HG02973 (cell line): ENCODE measurements at regions not wholly inside any gene's neighbourhood (a gene's known extent, or its start where the extent isn't known, plus 50 kb on each side); places are given as distances from the start of the nearest gene placed in this dataset.
"Not testable (repeated sequence)": the region's sequence is repeated elsewhere in the genome, so short reads cannot be mapped to it uniquely, and the experiment has no call there.

ENCODE experiments used
- ATAC-seq: cut with Tn5 transposase; IDR thresholded peaks from one replicate; pipeline ENCODE4 v1.9.1; 2021; ENCODE audit warnings: moderate library complexity; ENCODE audit not compliant: unreplicated experiment

DNA sequence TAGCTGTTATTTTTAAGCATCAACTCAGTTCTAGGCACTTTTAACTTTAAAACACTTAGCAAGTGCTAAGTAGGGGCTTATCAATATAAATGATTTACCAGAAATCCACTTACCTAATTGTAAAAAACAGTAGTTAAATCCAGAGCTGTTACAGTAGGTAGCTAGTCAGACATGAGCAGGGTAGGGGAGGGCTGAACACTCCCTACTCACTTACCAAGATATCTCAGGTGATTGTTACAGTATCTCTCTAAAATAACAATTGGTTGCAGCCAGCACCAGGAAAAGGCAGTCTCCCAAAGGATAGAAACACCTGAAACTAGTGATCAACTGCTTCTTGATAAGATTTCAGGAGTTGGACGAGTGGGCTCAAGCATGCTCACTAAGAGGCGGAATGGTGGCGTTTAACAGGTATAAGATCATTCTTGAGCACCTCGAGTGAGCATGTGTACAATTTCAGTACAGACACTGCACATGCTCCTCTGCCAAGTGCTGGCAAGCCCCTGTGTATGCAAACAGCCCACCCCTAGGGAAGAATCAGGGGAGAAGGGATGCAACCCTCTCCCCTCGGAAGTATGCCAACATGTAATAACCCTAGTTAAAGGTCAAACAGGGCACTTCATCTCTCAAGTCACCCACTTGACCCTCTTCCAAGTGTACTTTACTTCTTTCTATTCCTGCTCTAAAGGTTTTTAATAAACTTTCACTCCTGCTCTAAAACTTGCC is 1113.6 kb upstream of the SEL1L start:
- no peak for ATAC-seq

GRCh38 chr14:82655770-82656169 is 1122.1 kb upstream of the SEL1L start:
- no peak for ATAC-seq

DNA sequence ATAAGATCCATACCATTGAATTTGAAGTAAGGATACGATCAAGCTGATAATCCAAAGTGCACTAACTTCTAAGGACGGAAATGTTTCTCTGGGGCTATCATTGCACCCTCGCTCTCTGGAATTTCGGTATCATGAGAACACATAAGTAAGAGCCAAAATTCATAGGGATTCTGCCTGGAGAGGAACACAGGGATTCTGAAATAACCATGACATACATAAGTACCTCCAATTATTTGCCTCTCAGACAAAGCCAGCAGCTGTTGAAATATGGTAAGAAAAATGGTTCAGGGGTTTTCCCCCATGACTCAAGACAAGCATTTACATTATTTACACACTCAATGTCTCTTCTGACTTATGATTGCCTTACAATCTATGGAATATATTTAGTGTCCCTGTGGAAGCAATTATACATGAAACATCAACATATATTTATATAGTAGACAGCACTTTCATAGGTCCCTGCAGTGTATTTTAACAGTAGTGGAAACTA is 1123.6 kb upstream of the SEL1L start:
- ATAC-seq, result no peak

DNA sequence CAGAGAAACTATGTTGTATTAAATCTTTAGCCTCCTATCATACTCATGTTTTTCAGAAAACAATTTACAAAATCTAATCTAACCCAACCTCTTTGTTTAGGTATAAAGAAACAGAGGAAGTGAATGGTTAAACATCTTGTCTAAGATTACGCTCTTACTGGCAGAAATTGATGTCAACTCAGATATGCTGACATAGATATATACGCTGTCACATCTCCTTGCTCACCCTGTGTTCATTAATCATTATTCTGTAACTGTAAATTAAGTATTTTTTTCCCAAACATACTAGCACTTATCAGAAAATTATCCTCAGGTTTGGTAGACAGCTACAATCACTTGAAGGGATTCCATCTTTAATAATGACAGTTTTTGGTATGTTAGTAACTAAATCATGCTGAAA is 1127.6 kb upstream of the SEL1L start:
- no peak for ATAC-seq

GRCh38 chr14:82667006-82667405 is 1133.4 kb upstream of the SEL1L start:
- no peak for ATAC-seq

DNA sequence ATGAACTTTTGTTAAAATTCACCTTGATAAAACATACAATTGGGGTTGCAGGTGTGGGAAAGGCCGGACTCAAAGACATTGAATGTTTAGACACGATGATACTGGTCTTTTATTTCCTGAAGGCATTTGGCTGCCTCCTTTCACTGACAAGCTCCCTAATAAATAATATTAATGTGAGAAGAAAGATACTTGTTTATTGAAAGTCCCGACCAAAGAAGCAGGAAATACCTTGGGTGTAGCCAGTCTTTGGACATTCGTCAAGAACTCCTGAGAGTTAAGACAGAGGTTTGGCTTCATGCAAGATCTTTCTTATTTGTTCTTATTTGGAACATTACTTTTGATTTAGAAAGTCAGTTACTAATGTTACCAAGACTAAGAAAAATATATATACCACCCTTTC is 1133.8 kb upstream of the SEL1L start:
- ATAC-seq, result no peak

- ATAC-seq, result no peak
Measured at GRCh38 chr14:82676403-82676802, 1142.8 kb upstream of the SEL1L start.

GRCh38 chr14:82689948-82690347 is 1156.3 kb upstream of the SEL1L start:
- ATAC-seq, result no peak

DNA sequence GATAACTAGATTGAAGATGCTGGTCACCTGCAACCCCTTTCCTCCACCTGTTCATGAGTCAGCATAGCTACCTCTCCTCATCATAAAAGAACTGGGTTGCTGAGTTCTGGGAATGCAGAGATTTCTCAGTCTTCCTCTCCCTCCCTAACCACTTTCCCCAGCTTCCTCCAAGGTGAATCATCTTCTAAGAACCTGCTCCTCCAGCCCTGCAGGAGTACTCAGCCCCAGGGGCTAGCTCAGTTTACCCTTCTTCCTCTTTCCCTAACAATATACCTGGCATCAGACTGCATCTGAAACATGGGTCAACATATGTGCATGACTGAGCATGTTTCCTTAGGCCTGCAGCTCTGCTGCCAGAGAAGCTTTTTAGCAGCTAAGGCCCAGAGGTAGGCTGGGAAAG is 1157.5 kb upstream of the SEL1L start:
- ATAC-seq, result not testable (repeated sequence)

GRCh38 chr14:82694820-82695219 is 1161.2 kb upstream of the SEL1L start:
- no peak for ATAC-seq

DNA sequence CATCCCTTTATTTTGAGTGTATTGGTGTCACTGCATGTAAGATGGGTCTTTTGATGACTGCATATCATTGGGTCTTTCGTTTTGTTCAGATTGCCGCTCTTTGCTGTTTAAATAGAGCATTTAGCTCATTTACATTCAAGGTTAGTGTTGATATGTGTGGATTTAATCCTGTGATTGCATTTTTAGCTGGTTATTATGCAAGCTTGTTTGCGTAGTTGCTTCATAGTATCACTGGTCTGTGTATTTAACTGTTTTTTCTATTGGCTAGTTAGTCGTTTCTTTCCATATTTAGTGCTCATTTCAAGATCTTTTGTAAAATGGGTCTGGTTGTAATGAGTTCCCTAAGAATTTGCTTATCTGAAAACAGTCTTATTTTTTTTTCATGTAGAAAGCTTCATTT is 1170.6 kb upstream of the SEL1L start:
- ATAC-seq, result no peak

GRCh38 chr14:82710267-82710841 is 1176.7 kb upstream of the SEL1L start:
- ATAC-seq, result no peak

DNA sequence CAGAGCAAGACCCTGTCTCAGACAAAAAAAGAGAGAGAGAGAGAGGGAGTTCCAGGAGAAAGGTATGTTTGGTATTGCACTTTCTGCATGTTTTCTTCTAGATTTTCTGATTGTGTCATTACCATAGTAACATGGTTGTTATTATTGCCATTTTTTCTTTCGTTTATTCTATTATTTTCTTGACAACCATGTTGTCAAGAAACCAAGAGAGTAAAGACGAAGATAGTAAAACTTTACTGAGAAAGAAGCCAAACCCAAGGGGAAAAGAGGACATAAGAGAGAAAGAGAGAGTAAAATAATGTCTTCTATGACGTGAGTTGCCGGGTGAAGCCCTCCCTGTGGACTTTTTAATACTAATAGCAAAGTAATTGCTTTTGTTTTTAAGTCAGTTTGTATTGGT is 1186.0 kb upstream of the SEL1L start:
- ATAC-seq, result no peak

GRCh38 chr14:82720431-82720830 is 1186.8 kb upstream of the SEL1L start:
- ATAC-seq, result no peak

DNA sequence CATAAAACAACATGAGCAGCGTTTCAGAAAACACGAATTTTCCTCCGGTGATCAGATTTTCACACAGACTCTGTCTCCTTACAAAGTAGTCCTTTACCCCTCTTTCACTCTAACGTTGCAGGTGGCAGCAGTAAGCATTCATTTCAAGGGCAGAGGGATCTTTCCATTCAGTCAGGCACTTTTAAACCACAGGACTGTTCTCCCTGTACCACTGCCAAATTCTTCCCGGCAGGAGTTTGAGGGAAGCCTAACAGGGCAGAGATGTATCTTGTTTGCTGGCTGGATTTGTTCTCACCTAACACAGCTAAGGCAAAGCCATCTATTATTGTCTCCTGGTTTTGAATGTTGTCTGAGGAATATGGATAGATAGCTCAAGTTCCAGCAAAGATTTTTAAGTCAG is 1187.3 kb upstream of the SEL1L start:
- no peak for ATAC-seq

GRCh38 chr14:82724316-82724715 is 1190.7 kb upstream of the SEL1L start:
- ATAC-seq, result no peak

GRCh38 chr14:82725213-82725612 is 1191.6 kb upstream of the SEL1L start:
- ATAC-seq, result no peak

DNA sequence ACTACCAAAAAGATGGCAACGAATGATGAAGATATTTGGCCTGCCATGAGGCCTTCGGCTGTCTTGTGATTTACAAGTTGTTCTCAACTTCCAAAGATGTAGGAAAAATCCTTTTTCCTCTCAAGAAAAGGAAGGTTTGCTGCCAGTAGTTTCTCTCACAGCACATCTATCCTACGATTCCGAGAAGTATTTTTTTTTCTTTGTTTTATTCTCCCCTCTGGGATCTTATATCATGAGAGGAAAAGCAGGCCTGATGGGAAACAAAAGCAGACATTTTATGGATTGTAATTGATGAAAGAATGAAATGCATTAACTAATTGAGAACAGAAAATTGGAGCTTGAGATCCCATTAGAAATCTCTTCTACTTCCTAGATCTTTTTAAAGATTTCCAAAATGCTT is 1197.9 kb upstream of the SEL1L start:
- ATAC-seq, result no peak

DNA sequence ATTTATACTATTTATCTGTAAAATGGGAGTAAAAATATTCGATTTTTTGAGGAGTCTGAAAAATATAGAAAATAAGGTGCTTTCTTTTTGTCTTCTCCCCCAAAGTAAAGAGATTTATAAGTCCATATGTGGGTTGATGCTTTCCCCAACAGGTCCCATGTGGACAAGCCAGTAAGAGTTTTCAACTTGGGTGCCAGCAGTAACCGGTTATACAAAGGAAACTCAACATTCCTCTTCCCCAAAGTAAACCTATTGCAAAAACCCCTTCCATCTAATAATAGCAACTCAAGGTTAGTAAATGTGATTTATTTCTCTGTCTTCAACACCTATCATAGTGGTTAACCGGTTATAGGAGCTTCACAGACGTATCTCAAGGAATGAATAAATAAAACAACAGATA is 1206.9 kb upstream of the SEL1L start:
- ATAC-seq, result no peak

DNA sequence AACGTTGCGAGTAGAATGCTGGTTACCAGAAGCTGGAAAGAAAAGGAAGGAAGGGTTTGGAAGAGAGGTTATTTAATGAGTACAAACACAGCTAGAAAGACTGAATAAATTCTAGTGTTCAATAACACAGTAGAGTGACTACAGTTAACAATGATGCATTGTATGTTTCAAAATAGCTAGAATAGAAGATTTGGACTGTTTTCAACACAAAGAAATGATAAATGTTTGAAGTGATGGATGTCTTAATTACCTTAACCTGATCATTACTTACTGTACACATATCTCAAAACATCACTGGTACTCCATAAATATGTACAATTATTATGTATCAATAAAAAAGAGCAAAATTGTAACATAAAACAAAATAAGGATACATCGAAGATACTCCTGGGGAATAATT is 1221.8 kb upstream of the SEL1L start:
- no peak for ATAC-seq

DNA sequence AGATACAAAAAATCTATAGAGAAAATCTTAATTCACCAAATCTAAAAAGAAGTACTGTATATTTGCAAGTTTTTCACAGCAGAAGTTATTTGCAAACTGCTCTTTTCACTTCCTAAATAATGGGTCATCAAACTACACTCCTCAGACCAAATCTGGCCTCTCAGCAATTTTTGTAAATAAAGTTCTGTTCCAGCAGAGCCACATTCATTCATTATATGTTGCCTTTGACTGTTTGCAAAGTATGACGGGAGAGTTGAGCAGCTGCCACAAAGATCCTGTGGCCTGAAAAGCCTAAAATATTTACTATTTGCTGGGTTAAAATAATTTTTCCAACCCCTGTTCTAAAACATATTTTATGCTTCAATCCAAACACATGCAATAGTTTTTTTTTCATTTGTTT is 1222.3 kb upstream of the SEL1L start:
- no peak for ATAC-seq

DNA sequence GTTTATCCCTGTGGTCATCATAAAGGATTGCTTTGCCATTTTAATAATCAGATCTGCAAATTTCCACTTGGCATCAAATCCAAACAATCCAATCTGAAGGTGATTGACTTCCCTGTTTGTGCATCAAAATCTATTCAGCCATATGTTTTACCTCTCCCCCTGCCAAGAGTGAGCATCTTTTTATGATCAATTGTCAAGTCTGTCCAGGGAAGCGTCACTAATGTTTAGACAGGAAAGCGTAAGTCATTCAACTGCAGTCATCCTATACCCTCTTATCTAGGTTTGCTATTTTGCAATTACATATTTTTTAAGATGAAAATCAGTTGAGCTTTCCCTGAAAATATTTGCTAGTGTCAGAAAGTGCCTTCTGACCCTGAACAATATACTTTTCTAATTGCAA is 1224.1 kb upstream of the SEL1L start:
- ATAC-seq, result no peak

DNA sequence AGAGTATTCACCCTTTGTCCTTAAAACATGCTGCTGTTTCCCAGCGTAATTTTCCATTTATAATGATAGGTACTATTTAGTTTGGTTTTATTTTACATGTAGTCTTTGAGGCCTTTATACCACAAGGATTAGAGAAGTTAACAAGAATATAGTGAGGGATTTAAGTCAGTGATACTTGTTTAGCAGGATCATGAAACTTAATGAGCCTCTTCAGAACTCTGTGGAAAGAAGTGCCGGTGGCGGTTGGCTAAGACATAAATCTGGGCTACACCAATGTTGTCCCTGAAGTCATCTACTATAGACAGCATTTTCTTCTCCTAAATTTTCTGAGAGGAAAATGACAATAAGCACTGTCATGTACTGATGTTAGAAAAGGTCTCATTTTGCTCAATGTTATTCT is 1226.0 kb upstream of the SEL1L start:
- no peak for ATAC-seq
